GM21825 (cell line): ENCODE measurements at regions not wholly inside any gene's neighbourhood (a gene's known extent, or its start where the extent isn't known, plus 50 kb on each side); places are given as distances from the start of the nearest gene placed in this dataset.

Experiments
- ATAC-seq: cut with Tn5 transposase; IDR thresholded peaks from one replicate; pipeline ENCODE4 v1.9.1; 2021; ENCODE audit warnings: mild to moderate bottlenecking, moderate library complexity; ENCODE audit not compliant: unreplicated experiment

- no peak for ATAC-seq
Measured at GRCh38 chr3:181173227-181173626, 183.7 kb upstream of the DNAJC19 start.

DNA sequence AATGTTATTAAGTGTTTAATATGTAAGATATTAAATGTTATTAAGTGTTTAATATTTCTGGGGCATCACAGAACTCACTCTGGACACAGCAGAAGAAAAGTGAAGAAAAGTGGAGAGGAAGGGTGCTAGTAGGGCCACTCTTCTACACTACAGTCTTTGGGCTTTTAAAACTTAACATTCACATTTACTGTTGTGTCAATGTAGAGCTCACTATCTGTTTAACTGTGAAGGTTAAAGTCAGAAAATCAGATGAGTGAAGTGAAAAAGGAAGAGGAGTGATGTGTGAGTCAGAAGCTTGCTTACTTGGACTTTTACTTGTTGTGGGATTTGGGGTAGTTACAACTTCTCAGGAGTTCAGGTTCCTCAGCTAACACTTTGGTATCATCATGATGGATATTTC, 145.3 kb upstream of the DNAJC19 start:
- no peak for ATAC-seq

GRCh38 chr3:181133832-181134231, 144.3 kb upstream of the DNAJC19 start:
- no peak for ATAC-seq

DNA sequence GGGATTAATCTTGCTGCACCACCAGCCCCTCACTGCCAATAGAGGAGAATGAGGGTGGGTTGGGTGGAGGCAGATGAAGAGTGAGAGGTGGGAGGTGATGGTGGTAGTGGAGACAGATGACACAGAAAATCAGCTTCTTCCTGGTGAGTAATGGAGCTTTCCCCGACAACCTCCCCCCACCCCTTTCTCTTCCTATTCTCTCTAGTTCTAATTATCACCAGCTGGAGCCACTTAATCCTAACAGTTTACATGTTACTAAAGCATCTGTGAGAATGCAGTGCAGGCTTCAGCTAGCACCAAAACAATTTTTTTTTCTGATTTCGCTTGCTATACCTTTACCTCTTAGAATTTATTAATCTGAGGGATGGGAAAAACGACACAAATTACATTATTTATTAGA, 116.1 kb upstream of the DNAJC19 start:
- no peak for ATAC-seq

DNA sequence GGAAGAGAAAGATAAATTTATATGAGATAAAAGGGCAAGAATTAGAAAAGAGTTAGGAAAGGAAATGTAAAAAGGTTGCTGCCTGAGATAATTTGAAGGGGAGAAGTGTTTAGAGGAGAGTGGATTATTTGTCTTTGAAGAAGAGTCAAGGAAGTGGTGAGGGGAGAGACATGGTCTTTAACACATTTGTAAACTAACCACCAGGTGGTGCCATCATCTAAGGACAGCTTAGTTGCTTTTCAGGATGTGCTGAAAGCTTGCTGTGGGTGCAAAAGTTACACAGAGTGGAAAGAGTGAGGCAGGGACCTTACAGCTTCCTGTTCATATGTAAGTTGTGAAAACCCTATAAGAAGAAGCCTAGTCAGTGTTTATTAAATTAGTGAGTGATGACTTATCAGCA, 114.1 kb upstream of the DNAJC19 start:
- ATAC-seq, result no peak

DNA sequence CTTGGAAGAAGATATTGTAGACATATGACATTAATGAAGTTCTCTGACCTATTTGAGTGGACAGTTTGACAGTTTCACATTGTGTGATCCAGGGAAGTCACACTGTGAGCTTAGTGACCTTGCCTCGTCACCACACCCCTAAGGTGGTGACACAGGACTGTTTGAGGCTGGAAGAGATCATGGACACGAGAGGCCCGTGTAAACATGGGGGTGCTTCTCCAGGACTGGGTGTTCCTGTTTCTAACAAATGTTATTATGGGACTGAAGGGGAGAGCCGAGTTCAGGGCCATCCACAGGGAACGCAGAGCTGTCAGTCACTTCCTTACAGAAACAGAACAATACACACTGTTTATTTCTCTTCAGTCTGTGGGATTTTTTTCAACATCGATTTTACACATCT, 96.5 kb upstream of the DNAJC19 start:
- no peak for ATAC-seq

DNA sequence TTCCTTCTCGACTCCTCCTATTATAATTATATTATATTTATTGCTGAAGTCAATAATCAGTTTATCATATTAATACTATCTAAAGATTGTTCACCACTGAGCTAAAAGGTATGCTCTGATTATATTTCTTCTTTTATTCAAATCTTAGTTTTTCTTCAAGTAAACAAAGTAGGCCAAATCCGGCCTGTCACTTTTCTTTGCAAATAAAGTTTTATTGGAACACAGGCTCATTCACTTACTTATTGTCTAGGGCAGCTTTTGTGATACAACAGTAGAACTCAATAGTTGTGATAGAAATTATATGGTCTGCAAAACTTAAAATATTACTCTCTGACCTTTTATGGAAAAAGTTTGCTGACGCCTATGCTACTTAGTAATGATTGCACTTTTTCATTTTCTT, 92.4 kb upstream of the DNAJC19 start:
- ATAC-seq, result no peak

GRCh38 chr3:181076558-181076957, 87.0 kb upstream of the DNAJC19 start:
- ATAC-seq, result no peak

GRCh38 chr3:181075098-181075497, 85.6 kb upstream of the DNAJC19 start:
- ATAC-seq, result no peak

- ATAC-seq, result no peak
Measured at GRCh38 chr3:181066143-181067087, 76.9 kb upstream of the DNAJC19 start.

DNA sequence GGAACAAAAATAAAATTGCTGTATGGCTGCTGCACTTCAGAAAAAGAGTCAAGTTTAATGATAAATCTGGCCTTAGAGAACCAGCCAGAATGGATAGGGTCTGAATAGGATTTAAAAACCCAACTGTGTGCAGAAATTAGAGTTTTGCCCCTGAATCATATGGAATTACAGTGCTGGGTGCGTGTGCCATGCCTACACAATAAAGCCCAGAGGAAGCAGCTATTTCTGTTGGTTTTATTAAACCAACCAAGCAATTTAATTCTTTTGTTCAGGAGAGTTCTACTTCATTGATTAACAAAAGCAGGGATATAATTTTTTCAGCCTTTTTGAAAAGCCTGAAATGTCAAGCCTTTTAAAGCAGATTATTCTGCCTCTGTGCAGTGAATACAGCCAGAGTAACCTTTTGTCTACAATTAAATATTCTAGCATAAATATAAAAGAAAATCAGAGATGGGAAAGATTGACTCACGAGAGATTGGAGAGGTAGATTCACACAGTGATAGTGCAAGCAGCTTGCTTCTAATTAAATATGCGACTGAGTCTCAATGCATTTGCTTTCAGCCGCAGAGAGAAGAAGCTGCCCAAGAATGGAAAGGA, 66.7 kb upstream of the DNAJC19 start:
- ATAC-seq, result no peak

DNA sequence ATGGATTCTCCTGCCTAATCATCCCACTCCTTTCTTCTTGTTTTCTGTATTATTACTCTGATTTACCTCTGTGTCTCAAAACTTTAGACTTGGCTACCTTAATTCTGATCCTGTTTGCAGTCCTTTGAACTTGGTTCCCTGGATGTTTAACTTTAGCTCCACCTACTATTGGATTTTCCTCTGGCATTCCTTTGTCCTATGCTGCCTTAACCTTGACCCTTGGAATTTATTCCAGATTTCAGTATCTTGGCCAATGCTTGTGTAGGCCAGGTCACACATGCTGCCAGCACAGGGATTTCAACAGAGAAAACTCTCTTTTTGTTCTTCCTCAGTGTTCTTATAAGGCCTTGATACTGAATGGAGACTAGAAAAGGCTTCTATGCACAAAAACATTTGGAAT, 65.0 kb upstream of the DNAJC19 start:
- ATAC-seq, result no peak

GRCh38 chr3:181052256-181052655, 62.7 kb upstream of the DNAJC19 start:
- no peak for ATAC-seq

DNA sequence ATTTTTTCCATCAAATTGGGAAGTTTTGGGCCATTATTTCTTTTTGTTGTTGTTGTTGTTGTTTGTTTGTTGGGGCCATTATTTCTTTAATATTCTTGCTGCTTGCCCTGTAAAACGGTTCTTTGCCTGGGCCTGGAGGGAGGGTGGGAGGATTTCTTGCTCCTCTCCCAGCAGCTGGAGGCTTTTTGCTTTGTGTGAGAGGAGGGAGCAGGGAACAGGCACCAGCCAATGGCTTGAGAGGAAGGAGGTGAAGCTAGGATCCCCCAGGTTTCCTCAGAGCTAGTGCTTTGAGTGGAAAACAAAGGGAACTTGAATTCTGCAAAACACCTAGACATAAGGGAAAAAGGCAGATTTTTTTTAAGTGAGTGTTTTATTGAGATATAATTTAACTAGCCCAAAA, 61.2 kb upstream of the DNAJC19 start:
- no peak for ATAC-seq

DNA sequence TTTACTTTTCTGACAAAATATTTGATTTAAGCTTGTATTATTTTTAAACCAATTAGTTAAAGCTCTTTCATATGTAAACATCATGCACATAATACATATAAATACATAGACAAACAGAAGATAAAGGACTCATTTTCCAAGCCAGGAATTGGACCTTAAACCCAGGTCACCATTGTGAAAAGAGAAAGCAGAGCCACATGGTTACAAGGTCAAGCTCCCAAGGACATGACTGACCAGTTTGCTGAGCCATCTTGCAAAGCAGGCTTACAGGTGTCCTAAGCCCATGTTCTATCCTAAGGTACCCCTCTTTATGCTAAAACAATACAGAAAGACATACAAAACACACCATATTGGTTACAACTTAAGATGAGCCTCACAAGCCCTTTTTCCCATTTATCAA, 50.5 kb upstream of the DNAJC19 start:
- ATAC-seq, result no peak
